Activated CD8-positive, alpha-beta T cell treated with anti-CD3 and anti-CD28 coated beads for 36 hours (primary cell): ENCODE measurements at regions not wholly inside any gene's neighbourhood (a gene's known extent, or its start where the extent isn't known, plus 50 kb on each side); places are given as distances from the start of the nearest gene placed in this dataset.

Experiments
- ATAC-seq: fragments of 200-7000 bp; cut with Tn5 transposase; one replicate; pipeline ENCODE4 v1.10.0; 2021; ENCODE audit warnings: mild to moderate bottlenecking, moderate library complexity
- CTCF ChIA-PET: fragments of 350-600 bp; sonication (Branson Sonifier 250); formaldehyde crosslinking; loops from one replicate; lab custom pipeline; 2021; ENCODE audit warnings: antibody characterized with exemption; lab: Charles Lee
- POLR2A ChIA-PET: fragments of 350-600 bp; sonication (Branson Sonifier 250); formaldehyde crosslinking; loops from one replicate; lab custom pipeline; 2021; ENCODE audit warnings: antibody characterized with exemption; lab: Charles Lee
- DNase-seq: peaks from one replicate; pipeline ENCODE4 v3.0.0-alpha.2; 2020
- H3K27ac Mint-ChIP-seq: one replicate; pipeline ENCODE4 v1.8.0; 2021; ENCODE audit warnings: mild to moderate bottlenecking, mixed read lengths
- H3K27me3 Mint-ChIP-seq: one replicate; pipeline ENCODE4 v1.8.0; 2021; ENCODE audit warnings: mixed read lengths
- H3K36me3 Mint-ChIP-seq: one replicate; pipeline ENCODE4 v1.8.0; 2021; ENCODE audit warnings: low read depth, mixed read lengths
- H3K4me1 Mint-ChIP-seq: one replicate; pipeline ENCODE4 v1.8.0; 2021; ENCODE audit warnings: low read depth, mixed read lengths
- H3K4me3 Mint-ChIP-seq: one replicate; pipeline ENCODE4 v1.8.0; 2021; ENCODE audit warnings: mild to moderate bottlenecking, moderate library complexity, mixed read lengths
- H3K9me3 Mint-ChIP-seq: one replicate; pipeline ENCODE4 v1.8.0; 2021; ENCODE audit warnings: mixed read lengths
- CTCF ChIP-seq: fragments of 200-600 bp; IDR thresholded peaks from one replicate; pipeline ENCODE4 v1.8.0; 2022; ENCODE audit warnings: antibody characterized with exemption, mild to moderate bottlenecking
- intact Hi-C: fragments of 100-400 bp; cut with micrococcal nuclease; formaldehyde crosslinking; loops from one replicate; pipeline ENCODE4 v1.10.0; 2022

GRCh38 chr6:166785131-166785530, 158.1 kb upstream of the RPS6KA2 start:
- ATAC-seq (no peak), DNase-seq (no peak)
- no peak overlapping the region for H3K4me3 Mint-ChIP-seq
- ChIA-PET POLR2A (no interaction called here), CTCF (interaction anchor here (1.0 to 3.4 kb wide), 5 partner anchors 10 to 357 kb away, joined by 3 to 33 read pairs (median 9); no protein-coding TSS in a partner anchor)
- no peaks in the 10 kb centered on the region for H3K36me3 Mint-ChIP-seq
- no peaks in the 10 kb centered on the region for H3K9me3 Mint-ChIP-seq
- TF ChIP-seq CTCF: no peak
- intact Hi-C loops: loop anchor here (5.0 kb wide), 1 partner anchor 202 kb away; no protein-coding TSS in a partner anchor
- no peaks in the 10 kb centered on the region for H3K27me3 Mint-ChIP-seq
- no peak overlapping the region for H3K27ac Mint-ChIP-seq
- no peaks in the 10 kb centered on the region for H3K4me1 Mint-ChIP-seq

GRCh38 chr6:166784691-166785090, 157.6 kb upstream of the RPS6KA2 start:
- ChIA-PET CTCF (interaction anchor here (1.0 to 3.4 kb wide), 4 partner anchors 10 to 357 kb away, joined by 3 to 33 read pairs (median 12); no protein-coding TSS in a partner anchor), POLR2A (no interaction called here)
- Mint-ChIP-seq H3K27me3 (no peaks in the 10 kb centered on the region), H3K9me3 (no peaks in the 10 kb centered on the region), H3K4me3 (no peak overlapping the region), H3K4me1 (no peaks in the 10 kb centered on the region), H3K27ac (no peak overlapping the region), H3K36me3 (no peaks in the 10 kb centered on the region)
- no peak for ATAC-seq
- intact Hi-C loops: loop anchor here (5.0 kb wide), 1 partner anchor 203 kb away; no protein-coding TSS in a partner anchor
- no peak for DNase-seq
- no peak for TF ChIP-seq CTCF

- ChIA-PET POLR2A (no interaction called here), CTCF (interaction anchor here (0.9 kb wide), 1 partner anchor 207 kb away, joined by 4 read pairs; no protein-coding TSS in a partner anchor)
- no peak overlapping the region for H3K27ac Mint-ChIP-seq
- H3K4me3 Mint-ChIP-seq: no peak overlapping the region
- no peaks in the 10 kb centered on the region for H3K9me3 Mint-ChIP-seq
- H3K27me3 Mint-ChIP-seq: no peaks in the 10 kb centered on the region
- ATAC-seq: no peak
- no peak for DNase-seq
- H3K36me3 Mint-ChIP-seq: no peaks in the 10 kb centered on the region
- H3K4me1 Mint-ChIP-seq: no peaks in the 10 kb centered on the region
- intact Hi-C loops: no loop called here
- no peak for TF ChIP-seq CTCF
Observed at GRCh38 chr6:166782520-166782919, 155.5 kb upstream of the RPS6KA2 start.

- Mint-ChIP-seq H3K36me3 (no peaks in the 10 kb centered on the region), H3K27me3 (no peaks in the 10 kb centered on the region), H3K4me1 (no peaks in the 10 kb centered on the region), H3K27ac (no peak overlapping the region), H3K4me3 (no peak overlapping the region), H3K9me3 (no peaks in the 10 kb centered on the region)
- ATAC-seq (no peak), DNase-seq (no peak)
- ChIA-PET POLR2A (interaction anchor here (0.7 kb wide), 1 partner anchor 161 kb away, joined by 3 read pairs; no protein-coding TSS in a partner anchor), CTCF (interaction anchor here (1.1 kb wide), 1 partner anchor 209 kb away, joined by 4 read pairs; no protein-coding TSS in a partner anchor)
- no peak for TF ChIP-seq CTCF
- intact Hi-C loops: no loop called here
Observed at GRCh38 chr6:166781331-166781730, 154.3 kb upstream of the RPS6KA2 start.

GRCh38 chr6:166779963-166780683, 153.1 kb upstream of the RPS6KA2 start:
- ATAC-seq (no peak), DNase-seq (no peak)
- intact Hi-C loops: no loop called here
- Mint-ChIP-seq H3K27me3 (peaks cover 3% of the 10 kb centered on the region), H3K4me1 (no peaks in the 10 kb centered on the region), H3K36me3 (no peaks in the 10 kb centered on the region), H3K27ac (no peak overlapping the region), H3K9me3 (no peaks in the 10 kb centered on the region), H3K4me3 (no peak overlapping the region)
- no peak for TF ChIP-seq CTCF
- ChIA-PET POLR2A (no interaction called here), CTCF (interaction anchor here (1.1 kb wide), 1 partner anchor 210 kb away, joined by 4 read pairs; no protein-coding TSS in a partner anchor)
